Prostate gland (tissue), 2 donors: ENCODE measurements at regions not wholly inside any gene's neighbourhood (a gene's known extent, or its start where the extent isn't known, plus 50 kb on each side); places are given as distances from the start of the nearest gene placed in this dataset.

Experiments used
- DNase-seq: peaks from one replicate; pipeline ENCODE4 v3.0.0-alpha.2; 2019; ENCODE audit warnings: low spot score
- H3K27ac ChIP-seq, 2 donors: fragments of 200-600 bp; sonication (generic); 2 replicates each; pipeline ENCODE4 v1.5.1; 2017 to 2019
- H3K27me3 ChIP-seq: fragments of 200-600 bp; sonication (generic); replicated peaks from 2 replicates; pipeline ENCODE4 v1.5.1; 2019; ENCODE audit not compliant: insufficient read depth
- H3K36me3 ChIP-seq, 2 donors: fragments of 200-600 bp; sonication (generic); 1 replicate in 1 of 2; 2 replicates in 1 of 2; pipeline versions ENCODE4 v1.5.1 to v1.8.1; 2017 to 2019
- H3K4me1 ChIP-seq: fragments of 200-600 bp; sonication (generic); replicated peaks from 2 replicates; pipeline ENCODE4 v1.5.1; 2019
- H3K4me3 ChIP-seq, 2 donors: fragments of 200-600 bp; sonication (generic); 2 replicates each; pipeline ENCODE4 v1.5.1; 2017 to 2019
- H3K9me3 ChIP-seq: fragments of 200-600 bp; sonication (generic); 2 replicates; pipeline ENCODE4 v1.5.1; 2017
- POLR2A ChIP-seq: fragments of 450-650 bp; IDR thresholded peaks from one replicate; pipeline ENCODE4 v1.6.1; 2016; ENCODE audit warnings: antibody characterized with exemption, mild to moderate bottlenecking
- POLR2AphosphoS5 ChIP-seq: sonication (generic); formaldehyde crosslinking; IDR thresholded peaks from one replicate; pipeline ENCODE4 v1.6.1; 2017; ENCODE audit warnings: antibody characterized with exemption
- WGBS: methylation state at CpG from one replicate; pipeline ENCODE4 v1.1.5; 2018; 5-methylcytosine and 5-hydroxymethylcytosine counted together
- intact Hi-C: fragments of 100-400 bp; cut with DNase I; formaldehyde crosslinking; loops from one replicate; pipeline ENCODE4 v1.14.2; 2022
- TF ChIP-seq, protein P1 (sequence below), 4 experiments: fragments of 200-600 bp in 2 of 4; fragments of 450-650 bp in 2 of 4; sonication (generic) in 2 of 4; IDR thresholded peaks; 1 replicate in 3 of 4; 2 replicates in 1 of 4; pipeline ENCODE4 v1.5.1; 2016 to 2019; ENCODE audit warnings: antibody characterized with exemption in 4 of 4, mild to moderate bottlenecking in 2 of 4, moderate library complexity in 2 of 4

DNA sequence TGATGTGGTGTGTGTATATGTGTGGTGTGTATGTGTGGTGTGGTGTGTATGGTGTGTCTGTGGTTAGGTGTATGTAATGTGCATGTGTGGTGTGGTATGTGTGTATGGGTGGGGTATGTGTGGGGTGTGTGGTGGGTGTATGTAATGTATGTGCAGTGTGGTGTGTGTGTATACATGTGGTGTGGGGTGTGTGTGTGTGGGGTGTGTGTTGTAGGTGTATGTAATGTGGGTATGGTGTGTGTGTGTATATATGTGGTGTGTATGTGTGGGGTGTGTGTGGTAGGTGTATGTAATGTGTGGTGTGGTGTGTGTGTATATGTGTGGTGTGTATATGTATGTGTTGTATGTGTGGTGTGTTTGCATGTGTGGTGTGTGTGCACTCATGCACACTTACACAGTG lies 84.8 kb upstream of the ID2 start:
- H3K36me3 ChIP-seq = no peaks in the 10 kb centered on the region
- no peaks in the 10 kb centered on the region for H3K9me3 ChIP-seq
- H3K27me3 ChIP-seq = no peaks in the 10 kb centered on the region
- no peak for DNase-seq
- H3K4me1 ChIP-seq = no peaks in the 10 kb centered on the region
- TF ChIP-seq POLR2AphosphoS5 (no peak), POLR2A (no peak)
- TF ChIP-seq, protein P1, sequence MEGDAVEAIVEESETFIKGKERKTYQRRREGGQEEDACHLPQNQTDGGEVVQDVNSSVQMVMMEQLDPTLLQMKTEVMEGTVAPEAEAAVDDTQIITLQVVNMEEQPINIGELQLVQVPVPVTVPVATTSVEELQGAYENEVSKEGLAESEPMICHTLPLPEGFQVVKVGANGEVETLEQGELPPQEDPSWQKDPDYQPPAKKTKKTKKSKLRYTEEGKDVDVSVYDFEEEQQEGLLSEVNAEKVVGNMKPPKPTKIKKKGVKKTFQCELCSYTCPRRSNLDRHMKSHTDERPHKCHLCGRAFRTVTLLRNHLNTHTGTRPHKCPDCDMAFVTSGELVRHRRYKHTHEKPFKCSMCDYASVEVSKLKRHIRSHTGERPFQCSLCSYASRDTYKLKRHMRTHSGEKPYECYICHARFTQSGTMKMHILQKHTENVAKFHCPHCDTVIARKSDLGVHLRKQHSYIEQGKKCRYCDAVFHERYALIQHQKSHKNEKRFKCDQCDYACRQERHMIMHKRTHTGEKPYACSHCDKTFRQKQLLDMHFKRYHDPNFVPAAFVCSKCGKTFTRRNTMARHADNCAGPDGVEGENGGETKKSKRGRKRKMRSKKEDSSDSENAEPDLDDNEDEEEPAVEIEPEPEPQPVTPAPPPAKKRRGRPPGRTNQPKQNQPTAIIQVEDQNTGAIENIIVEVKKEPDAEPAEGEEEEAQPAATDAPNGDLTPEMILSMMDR (IDR thresholded peaks at IDR 0.05) = no peak
- H3K27ac ChIP-seq = no peak overlapping the region
- no peak overlapping the region for H3K4me3 ChIP-seq
- intact Hi-C loops = no loop called here

DNA sequence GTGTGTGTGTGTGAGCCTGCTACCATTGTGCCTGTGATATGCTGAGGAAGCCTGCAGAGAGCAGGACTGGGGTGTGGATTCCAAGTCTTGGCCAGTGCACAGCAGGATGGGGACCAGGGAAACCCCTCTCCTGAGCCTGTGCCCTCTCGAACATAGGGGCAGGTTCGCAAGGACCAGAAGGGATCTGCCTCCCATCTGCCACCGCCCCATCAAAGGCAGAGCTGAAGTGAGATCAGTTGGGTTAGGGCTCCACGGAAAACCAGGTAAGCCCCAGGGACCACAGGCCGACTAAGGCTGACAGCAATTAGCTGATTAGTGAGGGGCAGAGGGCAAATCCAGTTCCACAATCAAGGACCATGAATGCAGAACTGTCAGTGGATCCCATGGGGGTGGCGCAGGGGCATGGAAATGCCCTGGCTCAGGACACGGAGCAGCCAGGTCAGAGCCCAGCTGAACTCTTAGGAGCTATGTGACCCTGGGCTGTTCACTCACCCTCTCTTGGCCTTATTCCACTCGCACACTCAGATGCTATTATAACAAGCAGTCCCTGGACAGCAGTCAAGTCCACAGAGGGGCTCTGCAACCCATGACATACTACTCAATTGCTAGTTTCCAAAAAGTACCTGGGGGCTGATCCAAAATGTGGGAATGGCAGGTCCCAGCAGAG lies 84.2 kb upstream of the ID2 start:
- intact Hi-C loops = no loop called here
- no peak for TF ChIP-seq POLR2AphosphoS5
- TF ChIP-seq POLR2A = no peak
- TF ChIP-seq, protein P1 (IDR thresholded peaks at IDR 0.05) = no peak
- H3K4me1 ChIP-seq = no peaks in the 10 kb centered on the region
- H3K36me3 ChIP-seq = no peaks in the 10 kb centered on the region
- DNase-seq = no peak
- no peaks in the 10 kb centered on the region for H3K9me3 ChIP-seq
- H3K4me3 ChIP-seq = no peak overlapping the region
- H3K27me3 ChIP-seq = no peaks in the 10 kb centered on the region
- WGBS = 98% methylated on average over 8 of the region's 8 CpGs
- H3K27ac ChIP-seq = no peak overlapping the region

DNA sequence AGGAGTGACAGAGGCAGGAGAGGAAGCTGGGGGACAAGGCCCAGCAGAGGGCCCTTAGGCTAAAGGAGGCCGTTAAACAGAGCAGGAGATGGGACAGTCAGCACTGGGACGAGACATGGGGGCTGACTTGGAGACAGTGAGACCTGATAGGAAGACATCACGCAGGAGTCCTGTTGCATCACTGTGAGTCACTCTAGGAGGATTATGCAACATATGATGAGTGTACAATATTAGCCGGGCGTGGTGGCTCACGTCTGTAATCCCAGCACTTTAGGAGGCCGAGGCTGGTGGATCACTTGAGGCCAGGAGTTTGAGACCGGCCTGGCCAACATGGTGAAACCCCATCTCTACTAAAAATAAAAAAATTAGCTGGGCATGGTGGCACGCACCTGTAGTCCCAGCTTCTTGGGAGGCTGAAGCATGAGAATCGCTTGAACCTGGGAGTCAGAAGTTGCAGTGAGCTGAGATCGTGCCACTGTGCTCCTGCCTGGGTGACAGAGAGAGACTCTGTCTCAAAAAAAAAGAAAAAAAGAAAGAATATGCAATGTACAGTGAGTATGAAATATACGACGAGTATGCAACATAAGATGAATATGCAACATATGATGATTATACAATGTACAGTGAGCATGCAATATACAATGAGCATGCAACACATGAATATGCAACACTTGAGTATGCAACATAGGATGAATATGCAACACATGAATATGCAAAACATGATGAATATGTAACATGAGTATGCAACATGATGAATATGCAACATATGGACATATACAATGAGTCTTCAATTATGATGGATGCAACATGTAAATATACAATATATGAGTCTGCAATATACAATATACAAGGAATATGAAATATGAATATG lies 83.3 kb upstream of the ID2 start:
- intact Hi-C loops = no loop called here
- H3K27me3 ChIP-seq = no peaks in the 10 kb centered on the region
- no peaks in the 10 kb centered on the region for H3K9me3 ChIP-seq
- no peaks in the 10 kb centered on the region for H3K4me1 ChIP-seq
- no peak overlapping the region for H3K4me3 ChIP-seq
- H3K27ac ChIP-seq = no peak overlapping the region
- no peak for TF ChIP-seq POLR2AphosphoS5
- TF ChIP-seq, protein P1 (IDR thresholded peaks at IDR 0.05) = no peak
- no peak for TF ChIP-seq POLR2A
- DNase-seq = no peak
- WGBS = 89% methylated on average over 13 of the region's 13 CpGs
- H3K36me3 ChIP-seq = no peaks in the 10 kb centered on the region

DNA sequence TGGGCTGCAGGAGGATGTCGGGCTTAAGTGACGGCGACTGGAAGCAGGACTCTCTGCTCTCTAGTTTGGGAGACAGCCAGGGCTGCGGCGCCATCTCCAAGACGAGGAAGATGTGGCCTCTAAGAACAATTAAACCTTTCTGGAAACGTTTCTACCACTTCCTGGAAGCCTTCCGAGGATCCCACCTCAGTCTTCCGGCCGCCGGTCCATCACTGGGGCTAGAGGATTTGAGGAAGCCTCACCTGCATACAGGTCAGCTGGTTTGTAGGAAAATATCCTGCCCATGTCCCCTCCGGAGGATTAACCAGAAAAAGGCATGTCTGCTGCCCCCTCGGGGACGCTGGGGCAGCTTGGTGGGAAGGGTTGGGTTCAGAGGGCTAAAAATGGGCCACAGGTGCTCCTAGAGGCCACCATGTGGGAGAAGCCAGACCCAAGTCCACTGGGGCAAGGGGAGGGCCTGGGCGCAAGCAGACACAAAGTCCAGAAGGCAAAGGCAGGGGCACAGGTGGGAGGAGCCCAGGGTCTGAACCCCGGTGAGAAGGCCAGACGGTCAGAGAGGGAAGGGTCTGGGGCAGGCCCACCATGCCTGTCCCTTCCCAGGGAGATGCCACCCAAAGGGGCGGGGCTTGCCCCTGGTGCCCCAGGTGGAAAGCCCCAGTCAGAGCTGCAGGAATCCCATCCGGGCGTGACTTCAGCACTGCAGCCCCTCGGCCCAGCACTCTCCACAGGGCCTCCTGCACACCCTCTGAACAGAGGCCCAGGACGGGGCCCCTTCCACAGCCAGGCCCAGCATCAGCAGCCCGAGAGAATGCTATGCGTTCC lies 82.2 kb upstream of the ID2 start:
- no peaks in the 10 kb centered on the region for H3K27me3 ChIP-seq
- no peak for DNase-seq
- no peaks in the 10 kb centered on the region for H3K4me1 ChIP-seq
- WGBS = 88% methylated on average over 24 of the region's 24 CpGs
- H3K9me3 ChIP-seq = no peaks in the 10 kb centered on the region
- H3K4me3 ChIP-seq = no peak overlapping the region
- H3K36me3 ChIP-seq = no peaks in the 10 kb centered on the region
- intact Hi-C loops = no loop called here
- H3K27ac ChIP-seq = no peak overlapping the region
- TF ChIP-seq POLR2AphosphoS5 = no peak
- TF ChIP-seq POLR2A = no peak
- TF ChIP-seq, protein P1 (IDR thresholded peaks at IDR 0.05) = no peak
